ENCODE measurements at regions not wholly inside any gene's neighbourhood (a gene's known extent, or its start where the extent isn't known, plus 50 kb on each side); places are given as distances from the start of the nearest gene placed in this dataset.
"Not testable (repeated sequence)": the region's sequence is repeated elsewhere in the genome, so short reads cannot be mapped to it uniquely, and the experiment has no call there.

DNA sequence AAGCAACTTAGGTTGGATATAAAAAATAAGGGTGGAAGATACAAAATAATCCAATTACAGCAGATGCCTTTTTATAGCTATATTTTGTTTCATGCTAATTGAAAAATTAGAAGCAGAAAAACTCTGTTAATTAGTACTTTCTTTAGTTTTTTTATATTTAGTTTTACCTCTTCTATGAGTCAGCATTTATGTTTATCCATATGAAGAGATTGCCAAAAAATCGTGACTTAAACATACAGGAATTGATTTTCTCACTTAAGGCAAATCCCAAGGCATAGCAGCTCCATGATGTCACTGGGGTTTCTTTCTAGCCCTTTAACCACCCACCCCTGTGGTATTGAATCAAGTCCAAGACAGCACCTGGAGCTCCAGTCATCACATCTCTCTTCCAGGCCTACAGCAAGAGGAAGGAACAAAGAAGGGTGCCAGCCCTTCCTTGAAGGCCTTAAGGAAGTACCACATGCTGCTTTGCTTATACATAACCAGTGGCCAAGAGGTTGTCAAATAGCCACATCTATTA lies 365.8 kb upstream of the TENM3 start:
- no peak for DNase-seq (ENCODE audit: extremely low spot score)
- Histone ChIP-seq H3K4me1 (ENCODE audit: insufficient read depth) (no peaks in the 10 kb centered on the region), H3K4me3 (ENCODE audit: low read depth, low read length) (no peak overlapping the region), H3K36me3 (ENCODE audit: insufficient read depth) (no peaks in the 10 kb centered on the region), H3K27ac (ENCODE audit: low read depth) (no peak overlapping the region)
- WGBS, result 73% methylated on average over 1 of the region's 1 CpG

GRCh38 chr4:181890031-181890430 lies 353.2 kb upstream of the TENM3 start:
- H3K4me3 ChIP-seq (ENCODE audit: low read depth, low read length), result no peak overlapping the region
- DNase-seq (ENCODE audit: extremely low spot score), result no peak
- H3K4me1 ChIP-seq (ENCODE audit: insufficient read depth), result no peaks in the 10 kb centered on the region
- 67% methylated on average over 1 of the region's 1 CpG for WGBS
- H3K36me3 ChIP-seq (ENCODE audit: insufficient read depth), result no peaks in the 10 kb centered on the region
- no peak overlapping the region for H3K27ac ChIP-seq (ENCODE audit: low read depth)

GRCh38 chr4:181890911-181891310 lies 352.3 kb upstream of the TENM3 start:
- Histone ChIP-seq H3K27ac (ENCODE audit: low read depth) (no peak overlapping the region), H3K4me1 (ENCODE audit: insufficient read depth) (no peaks in the 10 kb centered on the region), H3K36me3 (ENCODE audit: insufficient read depth) (no peaks in the 10 kb centered on the region), H3K4me3 (ENCODE audit: low read depth, low read length) (no peak overlapping the region)
- 32% methylated on average over 2 of the region's 2 CpGs for WGBS
- no peak for DNase-seq (ENCODE audit: extremely low spot score)

DNA sequence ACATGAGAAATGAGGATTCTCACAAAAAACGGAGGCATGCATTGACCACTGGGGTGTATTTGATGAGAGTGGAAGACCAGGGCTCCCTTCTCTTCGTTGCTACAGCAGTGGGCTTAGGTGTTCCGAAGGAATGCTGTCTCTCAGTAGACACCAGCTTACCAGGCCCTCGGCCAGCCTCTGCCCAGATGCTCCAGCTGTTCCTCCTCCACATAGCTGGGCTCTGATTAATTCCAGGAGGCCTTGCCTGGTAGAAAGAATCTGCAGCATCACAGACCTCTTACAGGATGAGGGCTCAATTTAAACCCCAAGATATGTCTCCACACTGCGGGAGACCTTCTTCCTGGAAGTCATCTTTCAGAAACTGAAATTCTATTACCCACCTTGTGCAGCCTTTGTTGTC lies 346.6 kb upstream of the TENM3 start:
- WGBS, result 72% methylated on average over 5 of the region's 5 CpGs
- Histone ChIP-seq H3K4me3 (ENCODE audit: low read depth, low read length) (no peak overlapping the region), H3K4me1 (ENCODE audit: insufficient read depth) (no peaks in the 10 kb centered on the region), H3K36me3 (ENCODE audit: insufficient read depth) (no peaks in the 10 kb centered on the region), H3K27ac (ENCODE audit: low read depth) (no peak overlapping the region)
- no peak for DNase-seq (ENCODE audit: extremely low spot score)

DNA sequence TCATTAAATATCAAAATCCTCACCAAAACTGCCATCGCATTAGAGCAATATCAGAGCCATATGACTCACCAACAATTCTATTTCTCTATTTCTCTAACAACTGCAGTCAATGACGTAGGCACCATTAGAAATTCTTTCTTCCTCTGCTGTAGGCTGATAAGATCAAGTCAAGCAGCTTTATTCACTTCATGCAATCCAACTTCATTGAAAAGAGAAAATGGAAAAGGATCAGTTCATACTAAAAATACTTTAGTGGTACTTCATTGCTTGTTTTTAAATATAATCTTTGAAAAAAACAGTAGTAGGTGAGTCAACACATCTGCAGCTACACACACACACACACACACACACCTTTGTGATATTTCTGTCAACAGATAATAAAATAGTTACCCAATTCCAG lies 345.3 kb upstream of the TENM3 start:
- Histone ChIP-seq H3K4me3 (ENCODE audit: low read depth, low read length) (no peak overlapping the region), H3K27ac (ENCODE audit: low read depth) (no peak overlapping the region), H3K4me1 (ENCODE audit: insufficient read depth) (no peaks in the 10 kb centered on the region), H3K36me3 (ENCODE audit: insufficient read depth) (no peaks in the 10 kb centered on the region)
- no peak for DNase-seq (ENCODE audit: extremely low spot score)
- 62% methylated on average over 2 of the region's 2 CpGs for WGBS

DNA sequence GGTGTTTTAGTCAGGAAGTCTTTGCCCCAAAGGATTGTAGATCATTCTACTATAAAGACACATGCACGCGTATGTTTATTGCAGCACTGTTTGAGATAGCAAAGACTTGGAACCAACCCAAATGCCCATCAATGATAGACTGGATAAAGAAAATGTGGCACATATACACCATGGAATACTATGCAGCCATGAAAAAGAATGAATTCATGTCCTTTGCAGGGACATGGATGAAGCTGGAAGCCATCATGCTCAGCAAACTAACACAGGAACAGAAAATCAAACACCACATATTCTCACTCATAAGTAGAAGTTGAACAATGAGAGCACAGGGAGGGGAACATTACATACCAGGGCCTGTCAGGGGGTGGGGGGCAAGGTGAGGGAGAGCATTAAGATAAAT lies 340.8 kb upstream of the TENM3 start:
- H3K4me3 ChIP-seq (ENCODE audit: low read depth, low read length); H3K4me1 ChIP-seq (ENCODE audit: insufficient read depth); H3K27ac ChIP-seq (ENCODE audit: low read depth); DNase-seq (ENCODE audit: extremely low spot score); H3K36me3 ChIP-seq (ENCODE audit: insufficient read depth): not testable (repeated sequence)
- WGBS, result 77% methylated on average over 2 of the region's 2 CpGs

- no peak for DNase-seq (ENCODE audit: extremely low spot score)
- H3K4me3 ChIP-seq (ENCODE audit: low read depth, low read length), result no peak overlapping the region
- H3K36me3 ChIP-seq (ENCODE audit: insufficient read depth), result no peaks in the 10 kb centered on the region
- WGBS, result 66% methylated on average over 4 of the region's 4 CpGs
- H3K4me1 ChIP-seq (ENCODE audit: insufficient read depth), result no peaks in the 10 kb centered on the region
- no peak overlapping the region for H3K27ac ChIP-seq (ENCODE audit: low read depth)
These were observed 337.5 kb upstream of the TENM3 start for GRCh38 chr4:181905708-181906107.

DNA sequence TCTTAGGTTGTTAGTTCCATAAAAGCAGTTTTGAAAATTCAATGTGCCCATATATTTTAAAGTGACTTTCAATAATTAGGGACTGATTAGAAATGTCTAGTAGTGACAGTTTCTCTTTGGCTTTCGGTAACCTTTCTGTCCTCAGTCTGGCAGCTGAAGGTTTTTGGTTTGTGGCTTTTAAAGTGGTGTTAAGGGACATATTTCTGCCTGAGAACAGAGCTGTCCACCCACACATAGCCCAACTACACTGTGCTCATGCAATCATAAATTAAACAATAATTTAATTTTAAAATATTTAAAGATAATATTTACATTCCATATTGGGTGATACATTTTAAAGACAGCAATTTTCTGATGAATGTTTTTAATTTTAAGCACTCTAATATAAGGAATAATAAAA lies 335.0 kb upstream of the TENM3 start:
- Histone ChIP-seq H3K36me3 (ENCODE audit: insufficient read depth) (no peaks in the 10 kb centered on the region), H3K4me3 (ENCODE audit: low read depth, low read length) (no peak overlapping the region), H3K4me1 (ENCODE audit: insufficient read depth) (no peaks in the 10 kb centered on the region), H3K27ac (ENCODE audit: low read depth) (no peak overlapping the region)
- 84% methylated on average over 1 of the region's 1 CpG for WGBS
- no peak for DNase-seq (ENCODE audit: extremely low spot score)

- Histone ChIP-seq H3K4me1 (ENCODE audit: insufficient read depth) (no peaks in the 10 kb centered on the region), H3K36me3 (ENCODE audit: insufficient read depth) (no peaks in the 10 kb centered on the region), H3K27ac (ENCODE audit: low read depth) (no peak overlapping the region), H3K4me3 (ENCODE audit: low read depth, low read length) (no peak overlapping the region)
- DNase-seq (ENCODE audit: extremely low spot score), result no peak
- WGBS, result 81% methylated on average over 6 of the region's 6 CpGs
These were observed 333.8 kb upstream of the TENM3 start for GRCh38 chr4:181909368-181909767.

DNA sequence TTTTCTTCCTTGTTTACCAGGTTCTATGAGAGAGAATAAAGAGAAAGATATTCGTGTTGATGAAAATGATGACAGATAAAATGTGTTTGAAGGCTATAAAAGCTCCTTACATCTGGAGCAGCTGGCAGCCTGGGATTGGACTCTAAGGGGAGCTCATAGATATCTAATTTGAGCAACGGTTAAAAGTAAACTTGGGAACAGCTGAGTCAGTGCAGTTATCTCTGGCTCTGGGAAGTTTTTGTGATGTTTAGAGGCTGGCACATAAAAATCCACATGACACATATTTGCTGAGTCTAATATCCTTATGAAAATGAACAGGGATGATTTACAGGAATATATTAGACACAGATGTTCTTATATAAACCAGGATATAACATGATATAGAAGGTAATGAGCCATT lies 331.8 kb upstream of the TENM3 start:
- Histone ChIP-seq H3K36me3 (ENCODE audit: insufficient read depth) (no peaks in the 10 kb centered on the region), H3K4me1 (ENCODE audit: insufficient read depth) (no peaks in the 10 kb centered on the region), H3K27ac (ENCODE audit: low read depth) (no peak overlapping the region), H3K4me3 (ENCODE audit: low read depth, low read length) (no peak overlapping the region)
- DNase-seq (ENCODE audit: extremely low spot score), result no peak
- 16% methylated on average over 2 of the region's 2 CpGs for WGBS

- no peaks in the 10 kb centered on the region for H3K36me3 ChIP-seq (ENCODE audit: insufficient read depth)
- no peak overlapping the region for H3K27ac ChIP-seq (ENCODE audit: low read depth)
- no peak for DNase-seq (ENCODE audit: extremely low spot score)
- no peaks in the 10 kb centered on the region for H3K4me1 ChIP-seq (ENCODE audit: insufficient read depth)
- H3K4me3 ChIP-seq (ENCODE audit: low read depth, low read length), result no peak overlapping the region
- WGBS, result 83% methylated on average over 4 of the region's 4 CpGs
These were observed 309.7 kb upstream of the TENM3 start for GRCh38 chr4:181933471-181933870.

GRCh38 chr4:181938631-181939030 lies 304.6 kb upstream of the TENM3 start:
- 83% methylated on average over 4 of the region's 4 CpGs for WGBS
- Histone ChIP-seq H3K36me3 (ENCODE audit: insufficient read depth) (no peaks in the 10 kb centered on the region), H3K4me3 (ENCODE audit: low read depth, low read length) (no peak overlapping the region), H3K4me1 (ENCODE audit: insufficient read depth) (no peaks in the 10 kb centered on the region), H3K27ac (ENCODE audit: low read depth) (no peak overlapping the region)
- DNase-seq (ENCODE audit: extremely low spot score), result no peak

GRCh38 chr4:181939199-181939945 lies 303.8 kb upstream of the TENM3 start:
- H3K4me3 ChIP-seq (ENCODE audit: low read depth, low read length), result no peak overlapping the region
- no peaks in the 10 kb centered on the region for H3K4me1 ChIP-seq (ENCODE audit: insufficient read depth)
- WGBS, result 47% methylated on average over 15 of the region's 15 CpGs
- no peak for DNase-seq (ENCODE audit: extremely low spot score)
- H3K27ac ChIP-seq (ENCODE audit: low read depth), result no peak overlapping the region
- H3K36me3 ChIP-seq (ENCODE audit: insufficient read depth), result no peaks in the 10 kb centered on the region

DNA sequence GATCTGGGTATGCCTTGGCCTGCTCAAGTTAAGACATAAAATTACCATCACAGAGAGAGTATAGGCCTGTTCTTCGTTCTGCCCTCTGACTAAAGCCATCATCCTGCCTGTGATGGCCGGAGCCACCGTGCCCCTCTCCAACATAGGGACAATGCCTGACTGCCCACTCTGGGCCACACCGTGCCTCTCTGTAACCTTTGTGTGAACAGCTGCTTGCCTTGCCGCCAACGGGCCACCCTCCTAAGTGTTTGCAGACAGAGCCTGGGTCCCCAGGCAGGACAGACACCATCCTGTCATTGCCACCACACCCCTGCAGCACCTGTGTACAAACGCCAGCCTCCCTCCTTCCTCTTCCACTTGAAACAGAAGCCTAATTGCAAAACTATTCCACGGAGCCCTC lies 298.7 kb upstream of the TENM3 start:
- Histone ChIP-seq H3K4me1 (ENCODE audit: insufficient read depth) (no peaks in the 10 kb centered on the region), H3K27ac (ENCODE audit: low read depth) (no peak overlapping the region), H3K36me3 (ENCODE audit: insufficient read depth) (no peaks in the 10 kb centered on the region), H3K4me3 (ENCODE audit: low read depth, low read length) (no peak overlapping the region)
- WGBS, result 90% methylated on average over 8 of the region's 8 CpGs
- no peak for DNase-seq (ENCODE audit: extremely low spot score)

DNA sequence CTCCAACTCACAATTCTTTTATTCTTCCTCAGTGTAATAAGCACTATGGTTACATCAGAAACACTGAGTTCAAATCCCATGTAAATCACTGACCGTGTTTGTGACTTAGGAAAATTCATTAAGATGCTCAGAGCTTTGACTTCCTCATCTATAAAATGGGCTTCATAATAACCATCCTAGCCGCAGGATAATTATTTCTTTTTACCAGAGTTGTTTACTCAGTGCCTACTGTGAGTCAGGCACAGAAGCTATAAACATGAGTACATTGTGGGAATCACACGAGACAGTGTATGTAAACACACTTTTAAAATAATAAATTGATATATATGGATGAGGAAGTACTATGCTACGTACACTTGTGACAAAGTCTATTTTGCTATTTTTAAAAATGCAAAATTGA lies 296.3 kb upstream of the TENM3 start:
- no peak for DNase-seq (ENCODE audit: extremely low spot score)
- Histone ChIP-seq H3K4me1 (ENCODE audit: insufficient read depth) (no peaks in the 10 kb centered on the region), H3K36me3 (ENCODE audit: insufficient read depth) (no peaks in the 10 kb centered on the region), H3K4me3 (ENCODE audit: low read depth, low read length) (no peak overlapping the region), H3K27ac (ENCODE audit: low read depth) (no peak overlapping the region)
- WGBS, result 79% methylated on average over 4 of the region's 4 CpGs
